ENCODE measurements at regions not wholly inside any gene's neighbourhood (a gene's known extent, or its start where the extent isn't known, plus 50 kb on each side); places are given as distances from the start of the nearest gene placed in this dataset.

DNA sequence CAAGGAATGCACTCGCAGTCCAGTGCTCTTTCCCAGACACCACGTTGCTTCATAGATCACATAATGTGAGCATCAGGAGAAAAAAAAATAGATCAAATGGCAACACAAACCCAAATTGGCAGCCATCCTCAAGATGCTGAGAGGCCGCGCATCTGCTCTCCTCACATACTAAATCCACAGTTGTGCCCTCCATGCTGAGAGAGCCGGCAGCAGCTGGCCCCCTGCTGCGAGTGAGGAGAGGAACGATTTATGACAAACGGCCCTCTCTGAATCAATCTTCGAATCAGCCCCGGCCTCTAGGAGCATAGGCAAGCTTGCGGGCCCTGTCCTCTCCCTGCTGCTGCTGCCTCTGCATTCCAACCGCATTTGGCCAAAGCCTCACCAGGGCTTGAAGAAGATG, 159.9 kb upstream of the TENM4 start:
- WGBS, 2 experiments (ENCODE audit: extremely low coverage in 2 of 2, insufficient read length in 1 of 2): 50% methylated on average over 3 of the region's 12 CpGs; no CpG with 5 or more reads in 1 of the 2 experiments
- Histone ChIP-seq H2BK120ac (ENCODE audit: low read depth, low read length) (no peak overlapping the region), H3K27me3 (ENCODE audit: control insufficient read depth, insufficient read depth, low read length) (no peaks in the 10 kb centered on the region), H3K36me3 (ENCODE audit: control insufficient read depth, insufficient read depth, low read length) (no peaks in the 10 kb centered on the region), H3K23ac (ENCODE audit: low read depth, low read length) (no peak overlapping the region), H2BK5ac (ENCODE audit: low read depth, low read length, poor library complexity, severe bottlenecking) (no peak overlapping the region), H3K4me1 (ENCODE audit: control insufficient read depth, insufficient read depth, low read length) (no peaks in the 10 kb centered on the region), H4K91ac (ENCODE audit: insufficient read depth, low read depth, low read length) (no peak overlapping the region), H3K18ac (ENCODE audit: low read depth, low read length) (no peak overlapping the region), H4K5ac (ENCODE audit: low read depth, low read length) (no peak overlapping the region), H3K4ac (ENCODE audit: low read depth, low read length) (no peak overlapping the region), H2AK9ac (replicated peaks; ENCODE audit: low read depth, low read length, poor library complexity) (no peak overlapping the region), H3K9me3 (ENCODE audit: control insufficient read depth, insufficient read depth, low read length) (no peaks in the 10 kb centered on the region), H2AFZ (replicated peaks; ENCODE audit: low read length, poor library complexity) (no peak overlapping the region), H2AK5ac (ENCODE audit: low read depth, low read length) (no peak overlapping the region), H3K9ac (ENCODE audit: low read depth, low read length) (no peak overlapping the region), H2BK20ac (ENCODE audit: low read depth, low read length) (no peak overlapping the region), H2BK15ac (ENCODE audit: low read depth, low read length) (no peak overlapping the region), H4K20me1 (ENCODE audit: insufficient read depth, low read length) (no peaks in the 10 kb centered on the region), H4K8ac (ENCODE audit: low read depth in 2 of 2, low read length in 2 of 2) (no peak overlapping the region), H3K14ac (replicated peaks; ENCODE audit: low read depth, low read length) (no peak overlapping the region), H3K4me3 (ENCODE audit: insufficient read depth, low read depth, low read length) (no peak overlapping the region), H3K4me2 (ENCODE audit: low read depth, low read length) (no peak overlapping the region), H3K27ac (ENCODE audit: insufficient read depth, low read length) (no peak overlapping the region), H3K9me1 (ENCODE audit: insufficient read depth, low read length) (no peaks in the 10 kb centered on the region), H3K79me1 (ENCODE audit: low read depth in 1 of 2, low read length in 2 of 2) (no peaks in the 10 kb centered on the region), H3K56ac (ENCODE audit: extremely low read depth, insufficient read depth, low read length) (no peak overlapping the region)
- dilution Hi-C loops (cut with HindIII; ENCODE audit: low sequenced_read_pairs, unreplicated experiment): no loop called here
- ChIA-PET POLR2A (ENCODE audit: unreplicated experiment) (no interaction called here), CTCF (no interaction called here)
- DNase-seq (no peak), ATAC-seq (ENCODE audit: low read depth) (no peak)
- intact Hi-C loops (cut with micrococcal nuclease): no loop called here
- no TSS peak for BruUV-seq (replicated peaks)
- TF ChIP-seq CHD1 (IDR thresholded peaks at IDR 0.05; ENCODE audit: low read depth, low read length): no peak
- in situ Hi-C loops (cut with MboI; ENCODE audit: low sequenced_read_pairs): no loop called here
